ENCODE measurements at regions not wholly inside any gene's neighbourhood (a gene's known extent, or its start where the extent isn't known, plus 50 kb on each side); places are given as distances from the start of the nearest gene placed in this dataset.

DNA sequence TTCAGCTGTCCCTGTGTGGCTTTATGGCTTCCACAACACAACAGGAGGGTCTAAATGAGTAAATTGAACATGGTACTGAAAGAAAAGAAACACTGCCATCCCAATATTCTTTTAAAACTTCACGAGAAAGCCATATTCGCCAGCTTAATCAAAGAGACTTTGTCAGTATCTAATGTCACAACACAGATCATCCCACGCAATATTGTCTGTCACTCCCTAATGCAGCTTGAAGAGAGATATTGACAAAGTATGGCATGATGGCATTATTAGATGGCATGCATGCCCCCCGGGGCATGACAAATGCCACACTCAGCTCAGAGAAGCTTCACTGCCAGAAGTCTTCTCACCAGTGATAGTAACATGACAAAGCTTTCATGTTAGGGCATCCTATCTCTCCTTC is 197.8 kb downstream of the TTC8 start:
- DNase-seq, result no peak

DNA sequence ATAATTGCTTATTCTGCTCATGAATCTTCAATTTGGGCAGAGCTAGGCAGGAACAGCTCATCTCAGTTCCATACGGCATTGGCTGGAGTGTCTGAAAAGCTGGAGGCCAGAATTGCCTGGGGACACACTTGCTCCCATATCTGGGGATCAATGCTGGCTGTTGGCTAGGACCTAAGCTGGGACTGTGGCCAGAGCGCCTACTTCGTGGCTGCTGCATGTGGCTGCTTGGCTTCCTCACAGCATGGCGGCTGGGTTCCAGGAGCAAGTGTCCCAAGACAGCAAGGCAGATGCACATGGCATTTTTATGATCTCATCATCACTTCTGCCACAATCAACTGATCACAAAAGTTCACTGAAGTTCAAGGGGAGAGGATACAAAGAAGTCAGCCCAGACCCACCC is 200.2 kb downstream of the TTC8 start:
- DNase-seq, result no peak

DNA sequence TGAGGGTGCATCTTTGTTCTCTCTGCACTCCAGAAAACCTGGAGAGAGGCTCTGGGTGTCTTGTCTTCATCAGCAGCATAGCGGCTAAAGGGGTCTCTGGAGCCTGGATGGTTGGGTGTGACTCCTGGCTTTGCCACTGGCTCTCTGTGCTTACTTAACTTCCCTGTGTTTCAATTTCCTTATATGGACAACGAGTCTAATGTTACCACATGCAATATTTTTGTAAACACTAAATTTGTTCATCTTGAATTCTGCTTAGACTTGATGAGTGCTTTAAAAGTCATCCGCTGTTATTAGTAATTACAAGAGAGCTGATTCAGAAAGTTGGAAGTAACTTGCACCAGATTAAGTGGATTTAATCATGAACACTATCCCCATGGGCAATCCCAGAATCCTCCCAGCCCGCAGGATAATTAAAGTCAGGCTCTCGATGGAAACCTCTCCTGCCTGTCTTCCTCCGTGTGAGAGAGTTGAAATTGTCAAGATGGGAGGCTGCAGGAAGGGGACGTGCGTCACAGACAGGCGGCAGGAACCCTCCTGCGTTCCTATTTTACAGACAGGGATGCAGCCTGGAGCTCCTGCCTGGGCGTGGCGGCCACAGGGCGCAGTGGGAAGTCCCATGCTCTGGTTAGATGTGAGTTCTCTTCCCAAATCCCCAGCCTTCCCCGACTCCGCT is 201.2 kb downstream of the TTC8 start:
- DNase-seq, result no peak

DNA sequence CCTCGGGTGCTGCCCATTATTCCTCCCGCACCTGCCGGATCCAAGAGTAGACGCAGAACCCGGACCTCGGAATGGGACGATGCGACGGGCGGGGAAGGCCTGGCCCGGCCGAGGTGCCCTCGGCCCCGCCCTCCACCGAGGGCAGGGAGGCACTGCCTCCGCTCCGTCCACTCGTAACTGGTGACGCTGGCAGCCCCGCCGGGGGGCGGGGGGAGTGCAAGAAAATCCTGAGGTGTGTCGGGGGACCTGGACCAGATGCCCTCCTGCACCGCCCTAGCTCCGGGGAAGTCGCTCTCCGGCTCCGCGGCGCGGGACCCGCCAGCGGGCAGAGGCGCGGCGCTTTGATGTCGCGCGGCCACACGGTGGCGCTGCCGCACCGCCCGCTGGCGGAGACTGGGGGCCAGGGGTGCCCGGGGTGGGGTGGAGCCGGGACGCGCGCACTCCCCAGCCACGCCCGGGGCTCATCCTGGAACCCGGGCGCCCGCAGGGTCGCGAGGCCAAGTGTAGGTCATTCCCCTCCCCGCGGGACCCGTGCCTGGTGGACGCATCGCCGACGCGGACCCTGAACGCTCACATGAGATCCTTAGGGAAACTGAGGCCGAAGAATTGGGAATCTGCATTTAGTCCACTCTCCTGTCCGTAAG is 202.8 kb downstream of the TTC8 start:
- DNase-seq, result peak; percentile 77

DNA sequence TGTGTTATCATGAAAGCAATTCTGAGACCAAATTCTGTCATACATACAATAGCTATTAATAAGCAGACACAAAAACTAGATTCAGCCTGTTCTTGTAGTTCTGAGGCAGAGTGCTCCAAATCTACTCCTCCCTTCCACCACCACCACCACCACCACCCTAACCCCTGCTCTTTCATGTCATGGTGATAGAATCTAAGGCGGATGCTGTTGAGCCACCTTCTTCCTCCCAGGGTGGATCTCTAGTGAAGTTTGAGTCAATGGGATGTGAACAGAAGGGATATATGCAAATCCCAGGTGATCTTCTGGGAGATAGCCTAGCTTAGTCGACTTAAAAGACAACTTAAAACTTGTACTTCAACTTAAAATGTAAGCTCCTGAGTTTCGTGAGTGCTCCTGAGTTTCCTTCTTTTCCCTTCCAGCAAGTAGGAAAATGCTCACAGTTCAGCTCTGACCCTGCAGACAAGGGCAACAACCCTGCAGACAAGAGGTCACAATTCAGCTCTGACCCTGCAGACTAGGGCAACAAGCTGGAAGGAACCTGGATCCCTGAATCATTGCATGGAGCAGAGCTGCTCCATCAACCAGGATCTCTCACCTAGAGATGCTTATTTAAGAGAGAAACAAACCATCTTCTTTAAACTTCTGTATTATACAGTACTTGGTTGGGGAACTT is 204.1 kb downstream of the TTC8 start:
- no peak for DNase-seq

DNA sequence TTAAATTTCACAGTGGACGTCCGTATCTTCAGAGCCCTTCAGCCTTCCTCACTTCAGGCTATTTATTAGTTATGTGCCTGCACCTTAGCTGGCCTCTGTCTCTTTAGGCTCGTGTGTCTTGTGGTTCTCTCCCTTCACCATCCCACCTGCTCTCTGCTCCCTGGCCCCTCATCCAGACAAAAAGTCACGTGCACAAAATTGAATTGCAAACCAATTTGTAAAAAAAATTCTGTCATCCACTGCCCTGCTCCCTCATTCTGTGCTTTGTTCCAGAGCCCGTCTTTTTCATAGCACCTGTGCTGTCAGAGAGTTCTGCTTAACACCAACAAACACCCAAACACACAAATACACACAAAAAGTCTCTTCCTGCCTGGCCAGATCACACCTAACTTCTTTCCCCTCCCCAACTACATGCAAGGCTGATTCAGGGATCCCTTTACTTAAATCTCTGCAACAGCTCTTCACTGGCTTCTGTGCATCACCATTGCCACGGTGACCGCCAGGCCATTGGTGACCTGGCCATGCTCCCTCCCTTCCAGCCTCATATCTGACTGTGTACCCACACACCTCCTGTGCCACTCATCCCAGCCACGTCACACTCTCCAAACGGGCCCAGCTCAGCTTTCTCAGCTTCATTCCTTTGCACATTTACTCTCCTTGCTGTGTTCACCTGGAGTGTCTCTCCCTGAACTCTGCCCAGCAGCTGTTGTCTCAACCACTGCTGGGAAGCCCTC is 205.7 kb downstream of the TTC8 start:
- no peak for DNase-seq

DNA sequence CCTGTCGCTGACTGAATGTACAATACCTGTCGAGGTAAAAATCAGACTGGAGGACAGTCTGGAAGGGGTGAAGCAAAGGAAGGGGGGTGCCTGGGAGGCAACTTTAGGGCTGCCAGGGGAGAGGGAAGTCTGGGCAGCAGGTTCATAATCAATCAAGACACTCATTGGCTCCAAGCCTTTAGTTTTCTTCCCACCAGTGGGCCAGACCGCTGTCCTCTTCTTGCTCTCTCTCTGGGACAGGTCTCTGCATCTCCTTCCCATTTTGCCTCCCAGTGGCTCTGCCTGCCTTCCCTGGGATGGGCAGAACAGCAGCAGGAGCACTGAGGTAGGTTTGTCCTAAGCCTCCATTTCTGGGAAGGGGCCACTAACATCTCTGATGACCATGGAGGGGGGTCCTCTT is 206.5 kb downstream of the TTC8 start:
- no peak for DNase-seq

GRCh38 chr14:89032086-89032649 is 207.7 kb downstream of the TTC8 start:
- no peak for DNase-seq

DNA sequence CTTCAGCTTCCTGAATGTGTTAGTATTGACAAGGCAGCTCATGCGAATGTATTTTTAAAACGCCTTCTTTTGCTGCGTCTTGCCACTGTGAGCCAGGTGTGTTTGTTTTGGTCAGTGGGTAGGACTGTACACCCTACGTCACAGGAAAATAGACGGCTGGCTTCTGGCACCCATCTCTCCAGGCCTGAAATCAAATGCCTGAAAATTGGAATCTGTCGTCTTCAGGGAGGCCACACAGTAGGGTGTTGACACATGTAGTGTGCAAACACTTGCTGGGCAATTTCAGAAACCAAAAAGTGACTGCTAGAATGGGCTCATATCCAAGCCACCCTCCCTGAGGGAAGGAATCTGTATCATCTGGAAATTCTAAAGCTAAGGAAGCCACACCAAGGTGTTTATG is 209.3 kb downstream of the TTC8 start:
- DNase-seq, result peak; percentile 19

- DNase-seq, result no peak
Measured at GRCh38 chr14:89036371-89036770, 211.9 kb downstream of the TTC8 start.

DNA sequence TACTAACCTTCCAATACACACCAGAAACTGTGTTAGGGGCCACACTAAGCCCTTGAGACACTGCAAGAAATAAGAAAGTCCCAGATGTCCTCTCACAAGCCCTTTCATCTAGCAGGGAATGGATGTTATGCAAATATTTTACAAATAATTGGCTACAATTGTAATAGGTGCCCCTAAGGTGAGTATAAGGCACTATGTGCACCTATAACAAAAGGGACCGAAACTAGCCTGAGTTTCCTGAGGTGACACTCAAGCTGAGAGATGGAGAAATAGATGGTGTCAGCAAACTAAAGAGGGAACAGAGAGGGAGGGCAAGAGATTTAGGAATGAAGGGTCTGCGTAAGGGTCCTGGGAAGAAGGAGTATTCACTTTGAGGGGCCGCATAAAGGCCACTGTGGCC is 212.6 kb downstream of the TTC8 start:
- DNase-seq, result no peak

- DNase-seq, result no peak
Measured at GRCh38 chr14:89040080-89040459, 215.6 kb downstream of the TTC8 start.

GRCh38 chr14:89040460-89041256 is 216.2 kb downstream of the TTC8 start:
- peak; percentile 89 for DNase-seq

- peak; percentile 85 for DNase-seq
Measured at GRCh38 chr14:89041257-89041582, 216.8 kb downstream of the TTC8 start.

DNA sequence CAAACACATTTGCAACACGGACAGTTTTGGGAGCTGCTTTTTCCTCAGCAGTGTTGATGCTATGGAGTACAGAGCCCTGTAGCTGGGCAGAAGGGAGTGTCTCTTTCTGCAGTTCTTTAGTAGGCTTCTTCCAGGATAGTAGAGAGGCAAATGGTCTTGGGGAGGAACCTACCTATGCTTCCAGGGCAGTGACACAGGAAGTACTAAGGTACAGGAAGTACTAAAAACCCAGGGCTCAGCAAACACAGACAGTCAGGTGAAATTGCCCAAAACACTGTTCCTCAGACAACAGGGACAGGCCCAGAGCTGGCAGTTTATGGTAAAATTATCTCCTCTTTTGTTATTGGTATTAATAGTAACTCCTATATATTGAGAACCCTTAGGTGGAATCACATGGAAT is 217.6 kb downstream of the TTC8 start:
- DNase-seq, result peak; percentile 7

GRCh38 chr14:89053303-89053702 is 228.9 kb downstream of the TTC8 start:
- DNase-seq, result no peak

DNA sequence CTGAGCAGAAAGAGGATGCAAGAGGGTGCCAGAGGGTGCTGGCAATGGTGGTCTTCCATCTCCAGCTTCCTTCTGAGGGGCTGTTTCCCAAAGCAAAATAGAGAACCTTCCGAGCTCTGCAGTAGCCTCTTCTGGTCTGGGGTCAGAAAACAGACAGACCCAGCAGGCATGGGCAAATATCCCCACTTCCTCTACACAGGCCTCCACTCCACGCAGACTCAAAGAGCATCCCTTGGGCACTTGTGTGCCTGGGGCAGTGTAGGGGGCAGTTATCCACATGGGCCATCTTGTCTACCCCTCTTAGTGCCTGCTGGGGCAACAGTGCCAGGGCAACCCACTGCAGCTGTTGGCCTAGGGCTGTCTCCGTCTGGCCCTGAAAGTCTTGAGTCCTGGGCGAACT is 231.9 kb downstream of the TTC8 start:
- DNase-seq, result no peak

- no peak for DNase-seq
Measured at GRCh38 chr14:89058697-89059096, 234.2 kb downstream of the TTC8 start.

DNA sequence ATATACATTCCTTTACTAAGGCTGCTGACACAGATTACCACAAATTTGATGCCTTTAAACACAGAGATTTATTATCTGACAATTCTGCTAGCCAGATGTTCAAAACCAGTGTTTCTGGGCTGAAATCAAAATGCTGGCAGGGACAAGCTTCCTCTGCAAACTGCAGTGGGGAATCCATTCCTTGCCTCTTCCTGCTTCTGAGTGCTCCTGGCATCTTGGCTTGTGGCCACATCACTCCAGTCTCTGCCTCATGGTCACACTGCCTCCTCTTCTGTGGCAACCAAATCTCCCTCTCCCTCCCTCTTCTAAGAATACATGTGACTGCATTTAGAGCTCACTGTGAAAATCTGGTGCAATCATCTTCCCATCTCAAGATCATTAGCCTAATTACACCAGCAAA is 235.7 kb downstream of the TTC8 start:
- no peak for DNase-seq

- no peak for DNase-seq
Measured at GRCh38 chr14:89061696-89062095, 237.2 kb downstream of the TTC8 start.

DNA sequence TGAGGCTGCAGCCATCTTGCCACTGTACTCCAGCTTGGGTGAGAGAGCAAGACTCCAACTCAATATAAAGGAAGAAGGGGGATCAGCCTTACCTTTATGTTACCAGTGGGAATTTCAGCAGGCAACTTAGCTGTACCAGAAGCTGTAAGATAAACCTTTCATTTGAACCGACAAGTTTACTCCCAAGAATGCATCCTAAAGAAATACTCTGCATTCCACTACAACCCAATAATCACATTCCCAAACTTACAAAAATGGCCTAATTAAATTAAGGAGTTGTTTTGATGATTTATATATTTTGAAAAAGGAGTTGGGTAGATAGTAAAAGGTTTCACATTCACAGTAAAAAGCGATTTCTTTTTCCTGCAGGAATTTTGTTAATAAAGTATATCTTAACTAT is 241.4 kb downstream of the TTC8 start:
- no peak for DNase-seq

DNA sequence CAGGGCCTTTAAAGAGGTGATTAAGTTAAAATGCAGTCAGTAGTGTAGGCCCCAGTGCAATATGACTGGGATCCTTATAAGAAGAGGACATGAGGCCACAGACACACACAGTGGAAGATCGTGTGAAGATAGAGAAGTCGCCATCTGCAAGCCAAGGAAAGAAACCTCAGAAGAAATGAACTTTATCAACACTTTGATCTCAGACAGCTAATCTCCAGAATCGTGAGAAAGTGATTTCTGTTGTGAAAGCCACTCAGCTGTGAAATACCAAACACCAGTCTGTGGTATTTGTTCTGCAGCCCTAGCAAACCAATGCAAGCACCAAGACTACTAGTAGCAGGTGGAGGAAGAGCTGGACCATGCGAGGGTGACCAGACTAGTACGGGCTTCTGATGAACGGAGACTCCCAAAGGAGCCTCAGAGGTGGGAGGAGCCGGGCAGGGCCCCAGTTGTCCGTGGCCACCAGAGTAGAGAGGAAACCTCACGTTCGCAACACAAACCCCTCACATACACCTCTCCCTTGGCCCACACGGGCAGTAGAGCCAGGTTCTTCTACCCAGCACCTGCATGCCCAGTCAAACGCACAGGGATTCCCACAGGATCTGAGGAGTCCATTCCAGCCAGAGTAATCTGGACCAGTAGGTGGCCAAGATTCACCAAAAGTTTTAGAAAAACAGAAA is 243.0 kb downstream of the TTC8 start:
- no peak for DNase-seq

Measured in DMS53 (cell line).